Heart left ventricle (tissue), 16 donors: ENCODE measurements at regions not wholly inside any gene's neighbourhood (a gene's known extent, or its start where the extent isn't known, plus 50 kb on each side); places are given as distances from the start of the nearest gene placed in this dataset.

Experiments
- ATAC-seq, 4 donors: fragments of 200-7000 bp; cut with Tn5 transposase; one replicate each; pipeline ENCODE4 v1.9.1; 2020 to 2022; ENCODE audit warnings: moderate library complexity in 4 of 4, mild to moderate bottlenecking in 3 of 4, moderate number of reproducible peaks in 1 of 4
- DNase-seq, 5 donors: peaks; one replicate each; pipeline ENCODE4 v3.0.0-alpha.2; 2020
- H3K27ac ChIP-seq, 12 donors: fragments of 200-600 bp; sonication (generic) in 4 of 12; one replicate each; pipeline versions ENCODE4 v1.5.0 to v1.8.0; 2016 to 2022; ENCODE audit warnings: mild to moderate bottlenecking in 2 of 12
- H3K27me3 ChIP-seq, 9 donors: fragments of 200-600 bp; sonication (generic) in 2 of 9; one replicate each; pipeline versions ENCODE4 v1.5.1 to v1.8.0; 2016 to 2022; ENCODE audit warnings: mild to moderate bottlenecking in 3 of 9
- H3K36me3 ChIP-seq, 9 donors: fragments of 200-600 bp; sonication (generic) in 2 of 9; one replicate each; pipeline versions ENCODE4 v1.5.0 to v1.8.0; 2018 to 2022; ENCODE audit warnings: mild to moderate bottlenecking in 2 of 9
- H3K4me1 ChIP-seq, 12 donors: fragments of 200-600 bp; sonication (generic) in 4 of 12; one replicate each; pipeline versions ENCODE4 v1.5.0 to v1.8.0; 2016 to 2022; ENCODE audit warnings: mild to moderate bottlenecking in 3 of 12
- H3K4me3 ChIP-seq, 12 donors: fragments of 200-600 bp; sonication (generic) in 4 of 12; one replicate each; pipeline versions ENCODE4 v1.5.0 to v1.8.0; 2017 to 2022; ENCODE audit warnings: mild to moderate bottlenecking in 9 of 12, moderate library complexity in 4 of 12
- H3K9me3 ChIP-seq, 12 donors: fragments of 200-600 bp; sonication (generic) in 4 of 12; one replicate each; pipeline versions ENCODE4 v1.5.0 to v1.8.0; 2016 to 2022; ENCODE audit warnings: mild to moderate bottlenecking in 1 of 12
- CTCF ChIP-seq, 12 donors: fragments of 200-600 bp; sonication (generic) in 4 of 12; IDR thresholded peaks; one replicate each; pipeline versions ENCODE4 v1.5.0 to v1.8.0; 2018 to 2022; ENCODE audit warnings: antibody characterized with exemption in 12 of 12, mild to moderate bottlenecking in 5 of 12
- POLR2A ChIP-seq, 2 donors: fragments of 450-650 bp; IDR thresholded peaks; one replicate each; pipeline ENCODE4 v1.6.1; 2017; ENCODE audit warnings: antibody characterized with exemption in 2 of 2, mild to moderate bottlenecking in 2 of 2, moderate library complexity in 2 of 2
- WGBS, 4 donors: extraction: QIAGEN DNeasy Blood & Tissue Kit in 2 of 4; methylation state at CpG; one replicate each; pipeline versions ENCODE4 v1.1.5 to v1.1.7; 2013 to 2018; 5-methylcytosine and 5-hydroxymethylcytosine counted together
- intact Hi-C, 10 donors: fragments of 100-400 bp; cut with DNase I; formaldehyde crosslinking; loops; one replicate each; pipeline versions ENCODE4 v1.11.1 to v1.14.2; 2022
- donor health status: ischemic (EF 13 %, LVEDD 7.1; RV severe dilation, severe dysfunction).
- donor health status: healthy with polysubstance abuse.
- donor health status: DM: no; HTN: yes; CAD: no.
- donor health status: DM: no; HTN: no; CAD: no.
- donor health status: ischemic (EF 25% LVEDD 6.9; RV normal size, moderate dysfunction).
- donor health status: ischemic (EF 25% LVEDD 5.7; RV mildly dilated, moderate dysfunction).
- donor health status: healthy.
- donor health status: DM: yes; HTN: yes; CAD: no.
- donor health status: ischemic (EF 35%, LVEDD 5.7; RV mildly dilated, moderate dysfunction).
- donor health status: nonischemic (EF 11% LVEDD 7.7; RV severe dilation, severe dysfunction).
- donor health status: DM: yes; HTN: yes; CAD: no.
- donor health status: PGD.
- donor health status: ischemic (EF 29% LVEDD 5.4; RV normal size, mild dysfunction).
- donor health status: nonischemic (EF 23%, LVEDD 6.1; RV moderate dilation, normal function).

GRCh38 chr3:68345781-68346180 lies 586.6 kb downstream of the TAFA4 start:
- Histone ChIP-seq H3K9me3 (no peaks in the 10 kb centered on the region), H3K27me3 (no peaks in the 10 kb centered on the region), H3K36me3 (no peaks in the 10 kb centered on the region), H3K27ac (no peak overlapping the region), H3K4me1 (no peaks in the 10 kb centered on the region), H3K4me3 (no peak overlapping the region)
- TF ChIP-seq POLR2A (IDR thresholded peaks at IDR 0.05) (no peak), CTCF (IDR thresholded peaks at IDR 0.05) (no peak)
- ATAC-seq (no peak), DNase-seq (no peak)
- intact Hi-C loops = no loop called here
- 38 to 85% (median 51%) methylated on average over 2 of the region's 2 CpGs for WGBS, 4 donors

- no peak for ATAC-seq
Measured at GRCh38 chr3:68342426-68342825, 589.9 kb downstream of the TAFA4 start.

DNA sequence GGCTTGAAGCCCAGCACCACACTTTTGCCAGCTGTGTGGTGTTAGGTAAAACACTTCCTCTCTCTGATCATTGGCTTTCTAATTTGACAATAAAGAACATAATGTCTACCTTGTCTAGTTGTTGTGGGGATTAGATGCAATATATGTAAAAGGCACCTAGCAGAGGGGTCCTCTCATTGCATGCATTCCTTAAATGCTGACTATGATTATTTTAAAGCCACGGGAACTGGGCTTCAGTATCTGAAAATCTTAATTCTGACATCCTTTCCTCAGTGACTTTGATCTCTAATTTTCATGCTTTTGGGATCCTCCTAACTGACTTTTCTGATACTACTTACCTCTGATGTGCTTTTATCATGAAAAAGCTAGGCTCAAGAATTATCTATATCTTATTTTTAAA lies 596.3 kb downstream of the TAFA4 start:
- no peak overlapping the region for H3K4me3 ChIP-seq
- 63 to 74% (median 72%) methylated on average over 1 of the region's 1 CpG for WGBS, 4 donors
- no peaks in the 10 kb centered on the region for H3K36me3 ChIP-seq
- TF ChIP-seq POLR2A (IDR thresholded peaks at IDR 0.05) (no peak), CTCF (IDR thresholded peaks at IDR 0.05) (no peak)
- H3K9me3 ChIP-seq = no peaks in the 10 kb centered on the region
- ATAC-seq = no peak
- intact Hi-C loops = no loop called here
- H3K4me1 ChIP-seq = no peaks in the 10 kb centered on the region
- no peaks in the 10 kb centered on the region for H3K27me3 ChIP-seq
- DNase-seq = no peak
- H3K27ac ChIP-seq = no peak overlapping the region

More at GRCh38 chr3:68342426-68342825, 589.9 kb downstream of the TAFA4 start:
- intact Hi-C loops = no loop called here
- no peak for DNase-seq
- no peak overlapping the region for H3K27ac ChIP-seq
- no peaks in the 10 kb centered on the region for H3K4me1 ChIP-seq
- TF ChIP-seq POLR2A (IDR thresholded peaks at IDR 0.05) (no peak), CTCF (IDR thresholded peaks at IDR 0.05) (no peak)
- 65 to 86% (median 75%) methylated on average over 5 of the region's 5 CpGs for WGBS, 4 donors
- H3K9me3 ChIP-seq = no peaks in the 10 kb centered on the region
- no peaks in the 10 kb centered on the region for H3K27me3 ChIP-seq
- no peaks in the 10 kb centered on the region for H3K36me3 ChIP-seq
- H3K4me3 ChIP-seq = no peak overlapping the region

DNA sequence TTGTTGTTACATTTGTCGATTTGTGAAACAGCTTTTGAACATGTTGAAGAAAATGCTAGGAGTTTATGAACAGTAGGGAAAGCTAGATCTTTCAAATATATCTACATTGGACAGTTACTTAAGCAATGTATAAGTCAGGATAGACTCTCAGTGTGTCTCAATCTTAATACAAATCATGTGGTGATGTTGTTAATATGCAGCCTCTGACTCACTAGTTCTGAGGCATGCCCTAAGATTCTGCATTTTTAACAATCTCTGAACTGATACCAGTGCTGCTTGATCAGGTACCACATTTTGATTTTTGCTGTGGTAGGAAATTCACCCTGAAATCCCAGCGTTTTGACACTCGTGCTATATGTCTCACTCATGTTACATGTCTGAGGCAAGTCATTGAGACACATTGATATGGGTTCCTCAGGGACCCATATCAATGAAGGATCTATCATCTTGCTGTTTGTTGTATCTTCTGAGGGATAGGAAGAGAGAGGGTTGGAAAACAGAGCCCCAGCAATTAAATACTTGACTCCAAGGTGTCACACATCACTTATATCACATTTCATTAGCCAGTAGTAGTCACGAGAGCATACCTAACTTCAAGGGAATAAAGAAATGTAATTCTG lies 597.9 kb downstream of the TAFA4 start:
- no peak overlapping the region for H3K27ac ChIP-seq
- intact Hi-C loops = no loop called here
- no peak for ATAC-seq
- peaks cover 0 to 4% (median 0%) of the 10 kb centered on the region in 12 donors for H3K9me3 ChIP-seq
- H3K4me3 ChIP-seq = no peak overlapping the region
- no peak for DNase-seq
- no peak for TF ChIP-seq CTCF (IDR thresholded peaks at IDR 0.05)
- no peak for TF ChIP-seq POLR2A (IDR thresholded peaks at IDR 0.05)
- H3K4me1 ChIP-seq = no peaks in the 10 kb centered on the region
- WGBS, 4 donors = 75 to 86% (median 80%) methylated on average over 4 of the region's 4 CpGs
- no peaks in the 10 kb centered on the region for H3K27me3 ChIP-seq
- H3K36me3 ChIP-seq = no peaks in the 10 kb centered on the region
